ENCODE measurements at regions not wholly inside any gene's neighbourhood (a gene's known extent, or its start where the extent isn't known, plus 50 kb on each side); places are given as distances from the start of the nearest gene placed in this dataset.

- Histone ChIP-seq H3K27ac (ENCODE audit: low read depth in 1 of 2, low read length in 2 of 2) (no peak overlapping the region), H3K36me3 (ENCODE audit: control insufficient read depth in 1 of 2, insufficient read depth in 2 of 2, low read length in 1 of 2) (no peaks in the 10 kb centered on the region), H3K4me1 (ENCODE audit: control insufficient read depth in 1 of 2, insufficient read depth in 2 of 2, low read length in 2 of 2) (no peaks in the 10 kb centered on the region), H3K27me3 (ENCODE audit: control insufficient read depth in 1 of 2, insufficient read depth in 2 of 2, low read length in 1 of 2) (peaks cover 0 to 2% of the 10 kb centered on the region in 2 donors), H3K9me3 (ENCODE audit: control insufficient read depth, low read length) (no peaks in the 10 kb centered on the region), H3K4me3 (ENCODE audit: low read length in 2 of 2) (no peak overlapping the region)
- WGBS, 2 donors: 40 to 64% methylated on average over 2 of the region's 2 CpGs
- DNase-seq: no peak
- intact Hi-C loops (cut with DNase I): no loop called here
- no peak for ATAC-seq (ENCODE audit: low FRiP score)
Measured at GRCh38 chr2:223227338-223227737, 175.3 kb downstream of the KCNE4 start.

DNA sequence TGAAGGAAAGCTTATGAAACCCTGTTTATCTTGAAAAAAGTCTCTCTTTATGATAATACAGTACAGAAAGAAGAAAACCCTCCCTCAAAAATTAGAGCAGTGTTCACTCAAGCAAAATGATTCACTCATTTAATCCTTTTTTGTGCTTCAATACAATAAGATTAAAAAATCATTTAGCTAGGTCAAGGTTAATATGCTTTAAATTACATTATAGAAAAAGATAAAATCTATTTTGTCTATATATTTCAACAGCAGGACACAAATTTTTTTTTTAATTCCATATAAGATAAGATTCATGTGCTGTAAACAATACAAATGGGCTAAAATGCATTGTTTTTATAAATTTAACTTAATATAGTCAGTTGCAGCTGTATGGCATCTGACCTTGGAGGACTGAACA, 176.9 kb downstream of the KCNE4 start:
- Histone ChIP-seq H3K36me3 (ENCODE audit: control insufficient read depth in 1 of 2, insufficient read depth in 2 of 2, low read length in 1 of 2) (no peaks in the 10 kb centered on the region), H3K4me1 (ENCODE audit: control insufficient read depth in 1 of 2, insufficient read depth in 2 of 2, low read length in 2 of 2) (no peaks in the 10 kb centered on the region), H3K4me3 (ENCODE audit: low read length in 2 of 2) (no peak overlapping the region), H3K9me3 (ENCODE audit: control insufficient read depth, low read length) (no peaks in the 10 kb centered on the region), H3K27ac (ENCODE audit: low read depth in 1 of 2, low read length in 2 of 2) (no peak overlapping the region), H3K27me3 (ENCODE audit: control insufficient read depth in 1 of 2, insufficient read depth in 2 of 2, low read length in 1 of 2) (peaks cover 0 to 2% of the 10 kb centered on the region in 2 donors)
- ATAC-seq (ENCODE audit: low FRiP score): no peak
- intact Hi-C loops (cut with DNase I): no loop called here
- DNase-seq: no peak

GRCh38 chr2:223230352-223230751, 178.4 kb downstream of the KCNE4 start:
- no peaks in the 10 kb centered on the region for H3K9me3 ChIP-seq (ENCODE audit: control insufficient read depth, low read length)
- ATAC-seq (ENCODE audit: low FRiP score) (no peak), DNase-seq (no peak)
- no peak overlapping the region for H3K27ac ChIP-seq (ENCODE audit: low read depth in 1 of 2, low read length in 2 of 2)
- WGBS, 2 donors: 93 to 94% methylated on average over 2 of the region's 2 CpGs
- no peaks in the 10 kb centered on the region for H3K36me3 ChIP-seq (ENCODE audit: control insufficient read depth in 1 of 2, insufficient read depth in 2 of 2, low read length in 1 of 2)
- H3K4me1 ChIP-seq (ENCODE audit: control insufficient read depth in 1 of 2, insufficient read depth in 2 of 2, low read length in 2 of 2): no peaks in the 10 kb centered on the region
- H3K4me3 ChIP-seq (ENCODE audit: low read length in 2 of 2): no peak overlapping the region
- peaks cover 0 to 2% of the 10 kb centered on the region in 2 donors for H3K27me3 ChIP-seq (ENCODE audit: control insufficient read depth in 1 of 2, insufficient read depth in 2 of 2, low read length in 1 of 2)
- intact Hi-C loops (cut with DNase I): no loop called here

DNA sequence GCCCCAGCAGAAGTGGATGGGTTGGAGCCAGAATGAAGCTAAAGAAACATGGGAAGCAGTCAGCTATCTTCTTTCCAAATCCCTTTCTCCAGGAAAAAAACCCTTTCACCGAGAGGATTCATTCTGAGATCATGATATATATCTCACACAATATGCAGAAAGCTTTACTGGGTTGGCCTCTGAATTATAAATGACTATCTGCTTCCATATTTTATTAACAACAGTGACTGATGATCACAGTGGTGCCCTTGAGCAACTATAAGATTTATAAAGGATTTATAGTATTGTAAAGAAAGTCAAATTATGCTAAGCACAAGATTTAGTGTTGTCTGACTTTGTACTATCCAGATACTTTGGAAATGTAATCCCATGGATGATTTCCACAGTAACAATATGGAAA, 180.3 kb downstream of the KCNE4 start:
- no peak for ATAC-seq (ENCODE audit: low FRiP score)
- WGBS, 2 donors: 83 to 93% methylated on average over 1 of the region's 1 CpG
- DNase-seq: no peak
- Histone ChIP-seq H3K4me1 (ENCODE audit: control insufficient read depth in 1 of 2, insufficient read depth in 2 of 2, low read length in 2 of 2) (peaks cover 0 to 1% of the 10 kb centered on the region in 2 donors), H3K27me3 (ENCODE audit: control insufficient read depth in 1 of 2, insufficient read depth in 2 of 2, low read length in 1 of 2) (no peaks in the 10 kb centered on the region), H3K4me3 (ENCODE audit: low read length in 2 of 2) (no peak overlapping the region), H3K27ac (ENCODE audit: low read depth in 1 of 2, low read length in 2 of 2) (no peak overlapping the region), H3K36me3 (ENCODE audit: control insufficient read depth in 1 of 2, insufficient read depth in 2 of 2, low read length in 1 of 2) (no peaks in the 10 kb centered on the region), H3K9me3 (ENCODE audit: control insufficient read depth, low read length) (no peaks in the 10 kb centered on the region)
- intact Hi-C loops (cut with DNase I): no loop called here

DNA sequence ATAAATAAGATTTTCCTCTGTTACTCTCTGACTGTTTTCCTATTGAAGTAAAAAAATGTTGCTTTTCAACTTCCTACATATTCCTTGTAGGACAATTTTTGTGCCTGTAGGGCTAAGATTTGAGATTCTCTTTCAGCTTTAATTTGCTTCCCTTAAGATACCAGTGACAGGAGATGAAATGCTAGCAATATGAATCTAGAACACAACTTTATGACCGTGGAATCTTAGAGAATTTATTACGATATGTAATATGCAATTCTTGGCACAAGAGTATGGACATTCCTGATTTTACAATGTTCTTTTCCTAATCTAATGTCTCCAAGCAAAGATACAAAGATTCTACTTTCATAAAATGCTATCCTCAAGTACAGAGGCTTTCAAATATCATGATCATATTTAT, 180.9 kb downstream of the KCNE4 start:
- ATAC-seq (ENCODE audit: low FRiP score) (no peak), DNase-seq (no peak)
- intact Hi-C loops (cut with DNase I): no loop called here
- no peak overlapping the region for H3K27ac ChIP-seq (ENCODE audit: low read depth in 1 of 2, low read length in 2 of 2)
- H3K9me3 ChIP-seq (ENCODE audit: control insufficient read depth, low read length): no peaks in the 10 kb centered on the region
- peaks cover 0 to 1% of the 10 kb centered on the region in 2 donors for H3K4me1 ChIP-seq (ENCODE audit: control insufficient read depth in 1 of 2, insufficient read depth in 2 of 2, low read length in 2 of 2)
- no peak overlapping the region for H3K4me3 ChIP-seq (ENCODE audit: low read length in 2 of 2)
- H3K36me3 ChIP-seq (ENCODE audit: control insufficient read depth in 1 of 2, insufficient read depth in 2 of 2, low read length in 1 of 2): no peaks in the 10 kb centered on the region
- WGBS, 2 donors: 37 to 48% methylated on average over 2 of the region's 2 CpGs
- H3K27me3 ChIP-seq (ENCODE audit: control insufficient read depth in 1 of 2, insufficient read depth in 2 of 2, low read length in 1 of 2): no peaks in the 10 kb centered on the region

DNA sequence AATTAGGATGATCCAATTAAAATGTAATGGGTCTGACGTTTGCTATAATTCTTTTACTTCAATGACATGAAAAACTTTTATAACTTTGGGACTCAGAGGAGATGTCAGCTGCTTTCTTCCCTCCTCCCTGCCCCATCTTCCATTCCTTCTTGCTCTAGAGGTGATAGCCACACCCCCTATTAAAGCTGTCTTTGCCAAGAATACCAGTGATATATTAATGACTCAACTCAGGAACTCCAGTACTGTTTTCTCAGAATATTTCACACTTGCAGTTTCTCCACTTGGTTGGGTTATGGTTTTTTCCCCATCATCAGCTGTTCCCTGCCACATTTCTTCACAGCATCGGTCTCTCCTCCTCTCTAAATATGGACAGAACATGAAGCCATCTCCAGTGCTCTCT, 184.0 kb downstream of the KCNE4 start:
- no peak overlapping the region for H3K27ac ChIP-seq (ENCODE audit: low read depth in 1 of 2, low read length in 2 of 2)
- 67 to 70% methylated on average over 2 of the region's 2 CpGs for WGBS, 2 donors

GRCh38 chr2:223238301-223238700, 186.3 kb downstream of the KCNE4 start:
- intact Hi-C loops (cut with DNase I): no loop called here
- DNase-seq: no peak
- no peak overlapping the region for H3K27ac ChIP-seq (ENCODE audit: low read depth in 1 of 2, low read length in 2 of 2)
- H3K27me3 ChIP-seq (ENCODE audit: control insufficient read depth in 1 of 2, insufficient read depth in 2 of 2, low read length in 1 of 2): no peaks in the 10 kb centered on the region
- H3K4me1 ChIP-seq (ENCODE audit: control insufficient read depth in 1 of 2, insufficient read depth in 2 of 2, low read length in 2 of 2): peaks cover 0 to 1% of the 10 kb centered on the region in 2 donors
- H3K36me3 ChIP-seq (ENCODE audit: control insufficient read depth in 1 of 2, insufficient read depth in 2 of 2, low read length in 1 of 2): no peaks in the 10 kb centered on the region
- ATAC-seq (ENCODE audit: low FRiP score): no peak
- H3K4me3 ChIP-seq (ENCODE audit: low read length in 2 of 2): no peak overlapping the region
- no peaks in the 10 kb centered on the region for H3K9me3 ChIP-seq (ENCODE audit: control insufficient read depth, low read length)
- 90% methylated on average over 2 of the region's 2 CpGs for WGBS, 2 donors

More for the DNA sequence above, 184.0 kb downstream of the KCNE4 start:
- DNase-seq: no peak
- no peak overlapping the region for H3K4me3 ChIP-seq (ENCODE audit: low read length in 2 of 2)
- no peaks in the 10 kb centered on the region for H3K36me3 ChIP-seq (ENCODE audit: control insufficient read depth in 1 of 2, insufficient read depth in 2 of 2, low read length in 1 of 2)
- H3K4me1 ChIP-seq (ENCODE audit: control insufficient read depth in 1 of 2, insufficient read depth in 2 of 2, low read length in 2 of 2): peaks cover 0 to 1% of the 10 kb centered on the region in 2 donors
- no peaks in the 10 kb centered on the region for H3K27me3 ChIP-seq (ENCODE audit: control insufficient read depth in 1 of 2, insufficient read depth in 2 of 2, low read length in 1 of 2)
- intact Hi-C loops (cut with DNase I): no loop called here
- no peaks in the 10 kb centered on the region for H3K9me3 ChIP-seq (ENCODE audit: control insufficient read depth, low read length)
- no peak for ATAC-seq (ENCODE audit: low FRiP score)

GRCh38 chr2:223243233-223243632, 191.2 kb downstream of the KCNE4 start:
- Histone ChIP-seq H3K36me3 (ENCODE audit: control insufficient read depth in 1 of 2, insufficient read depth in 2 of 2, low read length in 1 of 2) (no peaks in the 10 kb centered on the region), H3K4me3 (ENCODE audit: low read length in 2 of 2) (no peak overlapping the region), H3K9me3 (ENCODE audit: control insufficient read depth, low read length) (peaks cover 1% of the 10 kb centered on the region), H3K27me3 (ENCODE audit: control insufficient read depth in 1 of 2, insufficient read depth in 2 of 2, low read length in 1 of 2) (no peaks in the 10 kb centered on the region), H3K27ac (ENCODE audit: low read depth in 1 of 2, low read length in 2 of 2) (no peak overlapping the region), H3K4me1 (ENCODE audit: control insufficient read depth in 1 of 2, insufficient read depth in 2 of 2, low read length in 2 of 2) (no peaks in the 10 kb centered on the region)
- no peak for DNase-seq
- no peak for ATAC-seq (ENCODE audit: low FRiP score)
- intact Hi-C loops (cut with DNase I): no loop called here
- WGBS, 2 donors: 92 to 93% methylated on average over 3 of the region's 3 CpGs

DNA sequence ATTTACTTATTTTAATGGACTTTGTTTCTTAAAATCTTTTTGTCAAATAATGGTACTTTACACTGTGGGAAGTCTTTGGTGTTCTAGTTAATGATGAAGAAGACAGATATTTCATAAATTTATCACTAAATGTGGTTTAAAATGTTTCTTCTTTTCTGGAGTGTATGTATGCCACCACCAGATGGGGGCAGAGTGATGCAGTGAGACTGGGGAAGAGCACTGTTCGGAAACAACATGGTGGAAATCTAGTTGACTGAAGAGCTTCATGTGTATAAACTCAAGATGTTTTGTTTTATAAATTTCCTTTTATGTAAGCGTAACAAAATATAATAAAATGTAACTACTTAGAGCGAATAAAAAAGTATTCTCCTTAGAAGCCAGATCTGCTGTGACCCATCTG, 195.1 kb downstream of the KCNE4 start:
- no peak for ATAC-seq (ENCODE audit: low FRiP score)

More for the DNA sequence above, 195.1 kb downstream of the KCNE4 start:
- Histone ChIP-seq H3K4me3 (ENCODE audit: low read length in 2 of 2) (no peak overlapping the region), H3K36me3 (ENCODE audit: control insufficient read depth in 1 of 2, insufficient read depth in 2 of 2, low read length in 1 of 2) (no peaks in the 10 kb centered on the region), H3K27me3 (ENCODE audit: control insufficient read depth in 1 of 2, insufficient read depth in 2 of 2, low read length in 1 of 2) (no peaks in the 10 kb centered on the region), H3K9me3 (ENCODE audit: control insufficient read depth, low read length) (peaks cover 1% of the 10 kb centered on the region), H3K27ac (ENCODE audit: low read depth in 1 of 2, low read length in 2 of 2) (no peak overlapping the region), H3K4me1 (ENCODE audit: control insufficient read depth in 1 of 2, insufficient read depth in 2 of 2, low read length in 2 of 2) (no peaks in the 10 kb centered on the region)
- intact Hi-C loops (cut with DNase I): no loop called here
- WGBS, 2 donors: 94 to 96% methylated on average over 3 of the region's 3 CpGs
- DNase-seq: no peak
